Gastroesophageal sphincter (tissue), 4 donors: ENCODE measurements at regions not wholly inside any gene's neighbourhood (a gene's known extent, or its start where the extent isn't known, plus 50 kb on each side); places are given as distances from the start of the nearest gene placed in this dataset.

ENCODE experiments used
- ATAC-seq: fragments of 150-250 bp; one replicate; pipeline ENCODE4 v1.9.1; 2016; ENCODE audit warnings: mild to moderate bottlenecking, moderate library complexity
- H3K27ac ChIP-seq, 4 donors: fragments of 200-600 bp; sonication (generic) in 3 of 4; 1 replicate in 3 of 4; 2 replicates in 1 of 4; pipeline ENCODE4 v1.5.1; 2016 to 2019
- H3K27me3 ChIP-seq: fragments of 200-600 bp; sonication (generic); one replicate; pipeline ENCODE4 v1.5.1; 2019
- H3K36me3 ChIP-seq, 2 donors: fragments of 200-600 bp; sonication (generic); one replicate each; pipeline ENCODE4 v1.5.1; 2019; ENCODE audit warnings: control low read depth in 1 of 2
- H3K4me1 ChIP-seq, 3 donors: fragments of 200-600 bp; sonication (generic); 1 replicate in 2 of 3; 2 replicates in 1 of 3; pipeline ENCODE4 v1.5.1; 2016 to 2019; ENCODE audit warnings: control low read depth in 2 of 3
- H3K4me3 ChIP-seq, 2 donors: fragments of 200-600 bp; sonication (generic); one replicate each; pipeline ENCODE4 v1.5.1; 2019; ENCODE audit warnings: mild to moderate bottlenecking in 1 of 2, moderate library complexity in 1 of 2
- H3K9me3 ChIP-seq, 3 donors: fragments of 200-600 bp; sonication (generic); one replicate each; pipeline ENCODE4 v1.5.1; 2017 to 2019; ENCODE audit warnings: control low read depth in 2 of 3
- EP300 ChIP-seq: sonication (generic); formaldehyde crosslinking; IDR thresholded peaks from one replicate; pipeline ENCODE4 v1.6.1; 2017; ENCODE audit warnings: antibody characterized with exemption, mild to moderate bottlenecking
- POLR2A ChIP-seq, 2 donors: fragments of 450-650 bp; IDR thresholded peaks; one replicate each; pipeline ENCODE4 v1.6.1; 2017; ENCODE audit warnings: antibody characterized with exemption in 2 of 2, mild to moderate bottlenecking in 2 of 2, moderate library complexity in 1 of 2
- POLR2AphosphoS5 ChIP-seq: sonication (generic); formaldehyde crosslinking; IDR thresholded peaks from one replicate; pipeline ENCODE4 v1.6.1; 2017; ENCODE audit warnings: antibody characterized with exemption
- WGBS, 2 donors: methylation state at CpG; one replicate each; pipeline ENCODE4 v1.1.5; 2018; ENCODE audit warnings: low coverage in 1 of 2; 5-methylcytosine and 5-hydroxymethylcytosine counted together
- TF ChIP-seq, protein P1 (sequence below), 4 experiments: fragments of 200-600 bp in 2 of 4; fragments of 450-650 bp in 2 of 4; sonication (generic) in 1 of 4; IDR thresholded peaks; one replicate each; pipeline ENCODE4 v1.5.1; 2017 to 2019; ENCODE audit warnings: antibody characterized with exemption in 4 of 4, mild to moderate bottlenecking in 2 of 4, moderate library complexity in 2 of 4

DNA sequence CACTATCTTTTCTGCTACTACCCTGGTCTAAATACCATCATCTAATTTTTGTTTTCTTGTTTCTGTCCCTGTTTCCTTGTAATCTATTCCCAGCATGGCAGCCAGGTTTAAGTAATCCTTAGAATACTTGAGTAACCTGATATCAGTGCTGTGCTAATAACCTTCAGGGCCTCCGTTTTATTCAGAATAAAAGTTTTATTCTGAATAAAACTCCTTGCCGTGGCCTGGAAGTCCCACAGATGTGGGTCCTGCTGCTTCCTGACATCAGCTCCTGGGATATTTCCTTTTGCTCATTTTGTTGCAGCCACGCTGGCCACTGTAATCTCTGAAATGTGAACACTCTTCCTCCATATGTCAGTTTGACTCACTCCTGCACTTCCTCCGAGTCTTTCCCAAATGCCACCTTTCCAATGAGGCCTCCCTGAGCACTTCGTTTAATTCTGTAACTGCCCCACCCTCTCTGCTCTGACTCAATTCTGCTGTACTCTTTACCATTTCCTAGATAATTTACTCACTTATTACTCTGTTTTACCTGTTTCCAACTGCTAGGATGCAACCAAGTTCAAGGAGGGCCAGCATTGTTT is 114.0 kb upstream of the FOXA2 start:
- WGBS, 2 donors, result 71 to 77% methylated on average over 5 of the region's 5 CpGs
- no peak for ATAC-seq

GRCh38 chr20:22699396-22699795 is 115.0 kb upstream of the FOXA2 start:
- H3K9me3 ChIP-seq, result peaks cover 0 to 13% (median 0%) of the 10 kb centered on the region in 3 donors
- no peaks in the 10 kb centered on the region for H3K36me3 ChIP-seq
- H3K27ac ChIP-seq, result no peak overlapping the region
- no peaks in the 10 kb centered on the region for H3K4me1 ChIP-seq
- H3K4me3 ChIP-seq, result no peak overlapping the region
- H3K27me3 ChIP-seq, result no peaks in the 10 kb centered on the region
- TF ChIP-seq, protein P1, sequence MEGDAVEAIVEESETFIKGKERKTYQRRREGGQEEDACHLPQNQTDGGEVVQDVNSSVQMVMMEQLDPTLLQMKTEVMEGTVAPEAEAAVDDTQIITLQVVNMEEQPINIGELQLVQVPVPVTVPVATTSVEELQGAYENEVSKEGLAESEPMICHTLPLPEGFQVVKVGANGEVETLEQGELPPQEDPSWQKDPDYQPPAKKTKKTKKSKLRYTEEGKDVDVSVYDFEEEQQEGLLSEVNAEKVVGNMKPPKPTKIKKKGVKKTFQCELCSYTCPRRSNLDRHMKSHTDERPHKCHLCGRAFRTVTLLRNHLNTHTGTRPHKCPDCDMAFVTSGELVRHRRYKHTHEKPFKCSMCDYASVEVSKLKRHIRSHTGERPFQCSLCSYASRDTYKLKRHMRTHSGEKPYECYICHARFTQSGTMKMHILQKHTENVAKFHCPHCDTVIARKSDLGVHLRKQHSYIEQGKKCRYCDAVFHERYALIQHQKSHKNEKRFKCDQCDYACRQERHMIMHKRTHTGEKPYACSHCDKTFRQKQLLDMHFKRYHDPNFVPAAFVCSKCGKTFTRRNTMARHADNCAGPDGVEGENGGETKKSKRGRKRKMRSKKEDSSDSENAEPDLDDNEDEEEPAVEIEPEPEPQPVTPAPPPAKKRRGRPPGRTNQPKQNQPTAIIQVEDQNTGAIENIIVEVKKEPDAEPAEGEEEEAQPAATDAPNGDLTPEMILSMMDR (IDR thresholded peaks at IDR 0.05), result no peak
- no peak for TF ChIP-seq EP300
- no peak for TF ChIP-seq POLR2AphosphoS5
- TF ChIP-seq POLR2A (IDR thresholded peaks at IDR 0.05), result no peak
- no CpG with 5 or more reads among the region's 3 CpGs for WGBS, 2 donors
- no peak for ATAC-seq

More for the DNA sequence above, 114.0 kb upstream of the FOXA2 start:
- TF ChIP-seq EP300, result no peak
- TF ChIP-seq, protein P1 (IDR thresholded peaks at IDR 0.05), result no peak
- TF ChIP-seq POLR2A (IDR thresholded peaks at IDR 0.05), result no peak
- no peak for TF ChIP-seq POLR2AphosphoS5
- H3K9me3 ChIP-seq, result peaks cover 0 to 11% (median 0%) of the 10 kb centered on the region in 3 donors
- H3K36me3 ChIP-seq, result no peaks in the 10 kb centered on the region
- H3K4me1 ChIP-seq, result no peaks in the 10 kb centered on the region
- H3K27ac ChIP-seq, result no peak overlapping the region
- H3K27me3 ChIP-seq, result no peaks in the 10 kb centered on the region
- no peak overlapping the region for H3K4me3 ChIP-seq

- H3K4me1 ChIP-seq, result no peaks in the 10 kb centered on the region
- no peak overlapping the region for H3K4me3 ChIP-seq
- H3K27ac ChIP-seq, result no peak overlapping the region
- TF ChIP-seq POLR2A (IDR thresholded peaks at IDR 0.05), result no peak
- TF ChIP-seq, protein P1 (IDR thresholded peaks at IDR 0.05), result no peak
- TF ChIP-seq EP300, result no peak
- TF ChIP-seq POLR2AphosphoS5, result no peak
- H3K36me3 ChIP-seq, result no peaks in the 10 kb centered on the region
- no peaks in the 10 kb centered on the region for H3K27me3 ChIP-seq
- WGBS, 2 donors, result 50% methylated on average over 1 of the region's 1 CpG; no CpG with 5 or more reads in 1 of the 2 donors
- H3K9me3 ChIP-seq, result peaks cover 0 to 22% (median 0%) of the 10 kb centered on the region in 3 donors
- ATAC-seq, result no peak
Measured at GRCh38 chr20:22700367-22700766, 116.0 kb upstream of the FOXA2 start.

DNA sequence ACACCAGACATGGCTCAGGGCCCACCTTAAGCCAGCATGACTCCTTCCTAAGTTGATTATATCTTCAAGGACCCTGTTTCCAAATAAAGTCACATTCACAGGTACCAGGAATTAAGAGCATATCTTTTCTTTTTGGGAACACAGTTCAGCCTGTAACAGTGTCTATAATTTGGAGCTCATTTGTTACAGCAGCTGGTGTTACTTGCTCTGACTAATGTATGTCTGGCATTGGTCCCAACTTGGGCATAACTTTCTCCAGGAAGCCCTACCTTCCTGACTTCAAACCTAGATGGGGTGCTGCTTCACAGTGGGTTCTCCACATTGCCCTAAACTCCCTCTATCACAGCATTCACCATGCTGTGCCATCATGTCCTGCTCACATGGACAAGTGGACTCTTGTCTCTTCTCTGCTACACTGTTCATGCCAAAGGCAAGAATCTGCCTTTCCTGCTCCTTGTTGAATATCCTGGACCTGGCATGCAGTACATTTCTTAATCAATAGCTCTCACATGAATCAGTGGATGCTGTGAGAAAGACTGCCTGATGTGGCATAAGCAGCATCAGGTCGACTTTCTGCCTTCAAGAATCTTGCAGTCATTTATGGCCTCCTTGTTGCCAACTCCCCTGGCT is 117.4 kb upstream of the FOXA2 start:
- no peaks in the 10 kb centered on the region for H3K27me3 ChIP-seq
- 83% methylated on average over 1 of the region's 1 CpG; no CpG with 5 or more reads in 1 of the 2 donors for WGBS, 2 donors
- no peak for ATAC-seq
- H3K9me3 ChIP-seq, result peaks cover 0 to 27% (median 0%) of the 10 kb centered on the region in 3 donors
- H3K4me3 ChIP-seq, result no peak overlapping the region
- no peaks in the 10 kb centered on the region for H3K36me3 ChIP-seq
- H3K4me1 ChIP-seq, result no peaks in the 10 kb centered on the region
- TF ChIP-seq POLR2A (IDR thresholded peaks at IDR 0.05) (no peak), EP300 (no peak), POLR2AphosphoS5 (no peak)
- TF ChIP-seq, protein P1 (IDR thresholded peaks at IDR 0.05), result no peak
- H3K27ac ChIP-seq, result no peak overlapping the region

GRCh38 chr20:22703843-22704242 is 119.5 kb upstream of the FOXA2 start:
- no peak for TF ChIP-seq POLR2A (IDR thresholded peaks at IDR 0.05)
- TF ChIP-seq POLR2AphosphoS5, result no peak
- no peak for ATAC-seq
- no peaks in the 10 kb centered on the region for H3K27me3 ChIP-seq

More at GRCh38 chr20:22703843-22704242, 119.5 kb upstream of the FOXA2 start:
- no peaks in the 10 kb centered on the region for H3K36me3 ChIP-seq
- H3K27ac ChIP-seq, result no peak overlapping the region
- peaks cover 0 to 27% (median 0%) of the 10 kb centered on the region in 3 donors for H3K9me3 ChIP-seq
- H3K4me1 ChIP-seq, result no peaks in the 10 kb centered on the region
- H3K4me3 ChIP-seq, result no peak overlapping the region
